ENCODE measurements at regions not wholly inside any gene's neighbourhood (a gene's known extent, or its start where the extent isn't known, plus 50 kb on each side); places are given as distances from the start of the nearest gene placed in this dataset.

DNA sequence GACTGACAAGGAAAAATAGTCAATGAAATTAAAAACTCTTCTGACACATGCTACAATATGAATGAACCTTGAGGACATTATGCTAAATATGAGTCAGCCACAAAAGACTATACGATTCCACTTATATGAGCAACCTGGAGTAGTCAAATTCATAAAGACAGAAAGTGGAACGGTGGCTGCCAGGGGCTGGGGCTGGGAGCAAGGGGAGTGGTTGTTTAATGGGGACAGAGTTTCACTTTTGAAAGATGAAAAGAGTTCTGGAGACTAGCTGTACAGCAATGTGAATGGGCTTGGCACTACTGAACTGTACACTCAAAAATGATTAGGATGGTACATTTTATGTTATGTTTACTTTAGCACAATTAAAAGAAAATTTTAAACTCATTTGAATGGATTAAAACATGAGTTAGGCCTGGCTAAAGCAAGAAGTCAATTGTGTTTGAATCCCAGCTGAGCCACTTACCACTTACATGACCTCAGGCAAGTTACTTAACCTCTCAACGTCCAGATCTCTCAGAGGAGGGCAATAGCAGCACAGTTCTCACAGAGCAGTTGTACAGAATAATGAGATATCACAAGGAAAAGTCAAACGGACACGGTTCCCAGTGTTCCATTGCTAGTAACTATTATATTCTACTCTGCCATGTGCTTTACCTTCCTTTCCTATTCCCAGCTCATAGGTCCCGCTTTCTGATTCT lies 102.5 kb downstream of the SPTSSA start:
- TF ChIP-seq, protein P1, sequence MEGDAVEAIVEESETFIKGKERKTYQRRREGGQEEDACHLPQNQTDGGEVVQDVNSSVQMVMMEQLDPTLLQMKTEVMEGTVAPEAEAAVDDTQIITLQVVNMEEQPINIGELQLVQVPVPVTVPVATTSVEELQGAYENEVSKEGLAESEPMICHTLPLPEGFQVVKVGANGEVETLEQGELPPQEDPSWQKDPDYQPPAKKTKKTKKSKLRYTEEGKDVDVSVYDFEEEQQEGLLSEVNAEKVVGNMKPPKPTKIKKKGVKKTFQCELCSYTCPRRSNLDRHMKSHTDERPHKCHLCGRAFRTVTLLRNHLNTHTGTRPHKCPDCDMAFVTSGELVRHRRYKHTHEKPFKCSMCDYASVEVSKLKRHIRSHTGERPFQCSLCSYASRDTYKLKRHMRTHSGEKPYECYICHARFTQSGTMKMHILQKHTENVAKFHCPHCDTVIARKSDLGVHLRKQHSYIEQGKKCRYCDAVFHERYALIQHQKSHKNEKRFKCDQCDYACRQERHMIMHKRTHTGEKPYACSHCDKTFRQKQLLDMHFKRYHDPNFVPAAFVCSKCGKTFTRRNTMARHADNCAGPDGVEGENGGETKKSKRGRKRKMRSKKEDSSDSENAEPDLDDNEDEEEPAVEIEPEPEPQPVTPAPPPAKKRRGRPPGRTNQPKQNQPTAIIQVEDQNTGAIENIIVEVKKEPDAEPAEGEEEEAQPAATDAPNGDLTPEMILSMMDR (conservative IDR thresholded peaks at IDR 0.05) = no peak
- H3K27ac ChIP-seq = no peak overlapping the region

DNA sequence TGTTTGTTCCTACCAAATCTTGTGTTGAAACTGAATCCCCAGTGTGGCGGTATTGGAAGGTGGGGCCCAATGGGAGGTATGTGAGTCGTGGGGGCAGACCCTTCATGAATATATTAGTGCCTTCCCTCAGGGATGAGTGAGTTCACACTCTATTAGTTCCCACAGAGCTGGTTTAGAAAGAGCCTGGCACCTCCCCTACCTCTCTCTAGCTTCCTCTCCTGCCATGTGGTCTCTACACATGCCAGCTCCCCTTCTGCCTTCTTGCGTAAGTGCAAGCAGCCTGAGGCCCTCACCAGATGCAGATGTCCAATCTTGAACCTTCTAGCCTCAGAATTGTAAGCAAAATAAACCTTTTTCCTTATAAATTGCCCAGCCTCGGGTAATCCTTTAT lies 105.8 kb downstream of the SPTSSA start:
- no peak overlapping the region for H3K27ac ChIP-seq
- TF ChIP-seq, protein P1 (conservative IDR thresholded peaks at IDR 0.05) = no peak

DNA sequence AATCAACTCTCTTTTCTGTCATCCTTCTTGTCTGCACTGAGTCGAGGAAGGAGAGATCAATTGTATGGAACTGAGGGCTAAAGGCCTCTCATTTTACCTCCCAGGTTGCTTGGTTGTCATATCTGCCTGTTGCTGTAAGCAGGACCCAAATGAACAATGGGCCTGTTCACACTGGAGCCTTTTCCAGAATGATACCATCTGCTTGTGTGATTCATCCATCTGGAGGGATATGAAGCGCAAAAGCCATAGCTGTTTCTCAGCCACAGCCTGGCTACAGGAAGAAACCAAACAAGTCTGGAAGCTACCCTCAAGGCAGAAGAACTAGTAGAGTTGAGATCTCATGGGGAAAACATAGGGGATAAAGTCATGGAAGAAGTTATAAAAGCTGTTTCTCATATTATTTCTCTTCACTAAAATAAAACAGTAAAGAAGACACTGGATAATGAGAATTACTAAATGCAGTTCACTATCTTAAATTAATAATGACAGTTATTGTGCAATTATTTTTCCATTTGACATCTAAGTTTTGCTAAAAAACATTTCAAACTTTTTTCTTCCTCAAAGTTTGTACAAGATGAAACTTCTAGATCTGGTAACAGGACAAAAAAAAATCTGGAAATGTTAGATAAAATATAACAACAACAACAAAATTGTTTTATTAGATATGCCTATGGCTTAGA lies 106.3 kb downstream of the SPTSSA start:
- TF ChIP-seq, protein P1 (conservative IDR thresholded peaks at IDR 0.05) = no peak
- H3K27ac ChIP-seq = no peak overlapping the region

DNA sequence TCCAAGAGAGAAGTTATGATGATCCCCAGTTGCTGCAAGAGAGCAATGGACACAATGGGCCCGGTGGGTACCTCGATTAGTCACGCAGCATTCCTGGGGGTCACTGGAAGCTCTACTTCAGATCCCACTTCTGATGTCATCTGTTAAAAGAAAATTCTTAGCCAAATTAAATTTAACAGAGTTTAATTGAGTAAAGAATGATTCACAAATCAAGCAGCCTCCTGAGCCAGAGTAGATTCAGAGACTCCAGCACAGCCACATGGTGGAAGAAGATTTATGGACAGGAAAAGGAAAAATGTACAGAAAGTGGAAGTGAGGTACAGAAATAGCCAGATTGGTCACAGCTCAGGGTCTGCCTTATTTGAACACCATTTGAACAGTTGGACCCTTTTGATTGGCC lies 107.5 kb downstream of the SPTSSA start:
- TF ChIP-seq, protein P1 (conservative IDR thresholded peaks at IDR 0.05) = no peak
- no peak overlapping the region for H3K27ac ChIP-seq

- TF ChIP-seq, protein P1 (conservative IDR thresholded peaks at IDR 0.05) = no peak
Measured at GRCh38 chr14:34350903-34351302, 111.1 kb downstream of the SPTSSA start.

DNA sequence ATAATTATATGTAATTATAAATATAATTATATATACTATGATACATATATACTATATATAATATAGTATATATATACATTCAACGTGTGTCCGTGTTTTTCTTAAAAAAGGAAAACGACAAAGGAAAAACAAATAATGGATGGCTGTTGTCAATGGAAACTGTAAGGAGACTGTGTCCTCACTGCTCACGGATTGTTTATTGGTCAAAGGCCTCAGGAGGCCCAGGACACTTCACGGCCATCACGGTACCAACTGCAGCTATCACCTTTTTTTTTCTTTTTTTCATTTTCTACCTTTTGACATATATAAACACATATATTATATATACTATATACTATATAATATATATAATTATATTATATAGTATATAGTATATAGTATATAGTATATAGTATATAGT lies 113.4 kb downstream of the SPTSSA start:
- TF ChIP-seq, protein P1 (conservative IDR thresholded peaks at IDR 0.05) = no peak
- H3K27ac ChIP-seq = no peak overlapping the region

More at GRCh38 chr14:34350903-34351302, 111.1 kb downstream of the SPTSSA start:
- no peak overlapping the region for H3K27ac ChIP-seq

GRCh38 chr14:34347683-34348082 lies 114.4 kb downstream of the SPTSSA start:
- no peak overlapping the region for H3K27ac ChIP-seq
- TF ChIP-seq, protein P1 (conservative IDR thresholded peaks at IDR 0.05) = no peak

Measured in VCaP (cell line).